ENCODE measurements at regions not wholly inside any gene's neighbourhood (a gene's known extent, or its start where the extent isn't known, plus 50 kb on each side); places are given as distances from the start of the nearest gene placed in this dataset.

DNA sequence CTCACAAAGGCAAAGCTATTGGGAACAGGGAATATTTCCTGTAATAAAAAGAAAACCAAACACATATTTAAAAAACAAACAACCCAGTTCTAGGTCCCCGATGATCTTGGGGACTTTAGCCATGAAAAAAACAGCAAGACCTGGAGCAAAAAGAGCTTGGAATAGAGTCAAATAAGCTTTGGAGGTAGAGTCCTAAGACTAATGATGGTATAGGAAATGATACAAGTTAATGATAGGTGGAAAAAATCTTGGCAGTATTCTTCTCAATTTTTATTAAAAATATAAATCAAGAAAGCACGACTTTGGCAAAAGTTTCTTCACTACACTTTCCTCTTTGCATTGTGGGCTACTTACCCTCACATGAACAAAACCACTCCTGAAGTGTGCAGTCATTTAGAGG lies 481.5 kb downstream of the EBF1 start:
- WGBS, 2 donors = 38 to 53% methylated on average over 2 of the region's 2 CpGs
- Histone ChIP-seq H3K9me3 (no peaks in the 10 kb centered on the region), H3K36me3 (no peaks in the 10 kb centered on the region), H3K4me1 (peaks cover 0 to 10% (median 0%) of the 10 kb centered on the region in 3 donors), H3K27me3 (no peaks in the 10 kb centered on the region), H3K27ac (no peak overlapping the region), H3K4me3 (no peak overlapping the region)
- intact Hi-C loops (cut with DNase I) = no loop called here
- TF ChIP-seq POLR2A (IDR thresholded peaks at IDR 0.05) (no peak), CTCF (IDR thresholded peaks at IDR 0.05) (no peak)
- DNase-seq = no peak

DNA sequence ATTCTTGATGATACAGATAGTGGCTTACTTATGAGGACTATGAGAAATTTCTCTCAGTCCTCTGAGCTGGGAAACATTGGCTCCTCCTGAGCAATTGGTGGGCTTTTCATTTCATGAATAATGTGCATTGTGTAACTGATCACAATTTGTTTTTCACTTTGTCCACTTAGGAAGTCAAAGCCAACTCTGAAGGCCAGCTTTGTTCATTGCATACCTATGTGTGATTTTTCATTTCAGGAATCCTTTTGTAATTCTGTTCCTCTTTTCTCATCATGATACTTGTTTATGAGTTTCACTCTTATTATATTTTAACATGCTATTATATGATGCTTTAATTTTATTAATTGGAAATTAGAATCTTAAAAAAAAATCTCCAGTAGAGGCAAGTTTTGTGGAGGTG lies 483.0 kb downstream of the EBF1 start:
- no peak for DNase-seq
- TF ChIP-seq POLR2A (IDR thresholded peaks at IDR 0.05) (no peak), CTCF (IDR thresholded peaks at IDR 0.05) (no peak)

DNA sequence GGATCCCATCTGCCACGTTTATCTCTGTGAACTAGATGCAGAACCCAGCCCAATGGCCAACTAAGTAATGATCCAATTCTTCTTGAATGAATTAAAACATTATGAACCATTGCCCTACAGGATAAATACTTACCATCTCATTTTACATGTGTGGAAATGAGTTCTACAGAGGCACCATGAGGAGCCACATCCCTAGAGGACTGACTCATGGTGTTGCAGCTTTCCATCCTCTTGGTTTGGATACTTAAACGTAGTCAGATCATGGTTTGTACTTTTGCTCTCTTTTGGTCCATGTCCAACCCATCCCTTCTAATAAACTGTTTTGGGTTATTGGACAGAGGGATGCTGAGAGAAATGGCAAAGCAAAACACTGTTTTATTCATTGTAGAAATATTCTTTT lies 484.8 kb downstream of the EBF1 start:
- intact Hi-C loops (cut with DNase I) = no loop called here
- no peaks in the 10 kb centered on the region for H3K36me3 ChIP-seq
- WGBS, 2 donors = 48 to 73% methylated on average over 2 of the region's 2 CpGs
- no peak for DNase-seq
- H3K4me3 ChIP-seq = no peak overlapping the region
- H3K4me1 ChIP-seq = peaks cover 0 to 10% (median 0%) of the 10 kb centered on the region in 3 donors
- no peak overlapping the region for H3K27ac ChIP-seq
- no peaks in the 10 kb centered on the region for H3K27me3 ChIP-seq
- H3K9me3 ChIP-seq = no peaks in the 10 kb centered on the region
- TF ChIP-seq CTCF (IDR thresholded peaks at IDR 0.05) = no peak
- no peak for TF ChIP-seq POLR2A (IDR thresholded peaks at IDR 0.05)

More for the DNA sequence above, 483.0 kb downstream of the EBF1 start:
- no peak overlapping the region for H3K27ac ChIP-seq
- no peaks in the 10 kb centered on the region for H3K36me3 ChIP-seq
- H3K4me1 ChIP-seq = peaks cover 0 to 10% (median 0%) of the 10 kb centered on the region in 3 donors
- H3K9me3 ChIP-seq = no peaks in the 10 kb centered on the region
- intact Hi-C loops (cut with DNase I) = no loop called here
- H3K27me3 ChIP-seq = no peaks in the 10 kb centered on the region
- no peak overlapping the region for H3K4me3 ChIP-seq

DNA sequence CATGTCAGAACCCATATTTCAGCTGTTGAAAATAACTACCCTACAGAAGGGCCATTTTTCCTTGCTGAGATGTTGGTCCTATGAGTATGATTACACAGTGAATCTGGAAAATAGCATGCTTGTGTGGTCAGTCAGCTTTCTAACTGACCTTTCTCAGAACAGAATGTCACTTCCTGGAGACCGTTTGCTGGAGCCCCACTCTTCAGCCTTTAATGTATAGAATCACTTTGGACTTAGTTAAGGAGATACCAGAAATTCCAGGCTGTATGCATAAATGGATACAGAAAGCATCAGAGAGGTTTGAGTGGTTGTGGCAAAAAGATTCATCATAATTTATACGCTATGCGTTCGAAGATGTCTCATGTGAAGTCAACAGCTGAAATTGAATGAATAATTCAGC lies 488.1 kb downstream of the EBF1 start:
- no peaks in the 10 kb centered on the region for H3K36me3 ChIP-seq
- H3K27ac ChIP-seq = no peak overlapping the region
- no peaks in the 10 kb centered on the region for H3K9me3 ChIP-seq
- no peaks in the 10 kb centered on the region for H3K27me3 ChIP-seq
- intact Hi-C loops (cut with DNase I) = no loop called here
- no peak for DNase-seq
- WGBS, 2 donors = 70 to 79% methylated on average over 4 of the region's 4 CpGs
- H3K4me1 ChIP-seq = no peaks in the 10 kb centered on the region
- no peak overlapping the region for H3K4me3 ChIP-seq
- TF ChIP-seq CTCF (IDR thresholded peaks at IDR 0.05) = no peak
- no peak for TF ChIP-seq POLR2A (IDR thresholded peaks at IDR 0.05)

DNA sequence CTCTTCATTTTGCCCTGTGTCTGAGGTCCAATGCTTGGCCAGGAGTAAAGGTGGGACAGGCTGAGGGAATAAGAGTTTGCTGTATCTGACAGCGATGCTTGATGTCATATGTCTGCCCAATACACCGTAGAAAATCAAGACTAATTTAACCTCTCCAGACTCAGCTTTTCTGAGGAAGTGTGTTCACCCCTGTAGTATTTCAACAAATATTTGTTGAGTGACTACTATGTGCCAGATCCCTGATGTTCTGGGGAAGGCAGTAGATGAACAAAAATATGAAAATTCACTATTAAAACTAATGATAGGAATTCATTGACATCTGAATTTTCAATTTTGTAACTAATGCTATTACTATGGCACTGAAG lies 489.7 kb downstream of the EBF1 start:
- Histone ChIP-seq H3K9me3 (no peaks in the 10 kb centered on the region), H3K4me3 (no peak overlapping the region), H3K27me3 (no peaks in the 10 kb centered on the region), H3K27ac (no peak overlapping the region), H3K36me3 (no peaks in the 10 kb centered on the region), H3K4me1 (no peaks in the 10 kb centered on the region)
- 93 to 100% methylated on average over 1 to 2 of the region's 2 CpGs for WGBS, 2 donors
- no peak for DNase-seq
- intact Hi-C loops (cut with DNase I) = no loop called here
- TF ChIP-seq CTCF (IDR thresholded peaks at IDR 0.05) = no peak
- no peak for TF ChIP-seq POLR2A (IDR thresholded peaks at IDR 0.05)
